Esophagus squamous epithelium (tissue), 5 donors: ENCODE measurements at regions not wholly inside any gene's neighbourhood (a gene's known extent, or its start where the extent isn't known, plus 50 kb on each side); places are given as distances from the start of the nearest gene placed in this dataset.

Experiments used
- DNase-seq: peaks from one replicate; lab custom pipeline; 2025; lab: John Stamatoyannopoulos, UW
- H3K27ac ChIP-seq, 4 donors: fragments of 200-600 bp; sonication (generic); one replicate each; pipeline ENCODE4 v1.5.1; 2016 to 2019; ENCODE audit warnings: mild to moderate bottlenecking in 1 of 4
- H3K27me3 ChIP-seq, 4 donors: fragments of 200-600 bp; sonication (generic); 1 replicate in 3 of 4; 2 replicates in 1 of 4; pipeline versions ENCODE4 v1.5.1 to v1.6.0; 2017 to 2021; ENCODE audit warnings: antibody characterized with exemption in 1 of 4
- H3K36me3 ChIP-seq, 3 donors: fragments of 200-600 bp; sonication (generic); one replicate each; pipeline ENCODE4 v1.5.1; 2016 to 2019
- H3K4me1 ChIP-seq, 3 donors: fragments of 200-600 bp; sonication (generic); one replicate each; pipeline ENCODE4 v1.5.1; 2017 to 2019
- H3K4me3 ChIP-seq, 4 donors: fragments of 200-600 bp; sonication (generic); 1 replicate in 3 of 4; 2 replicates in 1 of 4; pipeline ENCODE4 v1.5.1; 2016 to 2019; ENCODE audit warnings: mild to moderate bottlenecking in 2 of 4, moderate library complexity in 1 of 4
- H3K9me3 ChIP-seq, 3 donors: fragments of 200-600 bp; sonication (generic); one replicate each; pipeline ENCODE4 v1.5.1; 2016 to 2019
- POLR2A ChIP-seq, 4 donors: fragments of 450-650 bp; IDR thresholded peaks; one replicate each; pipeline ENCODE4 v1.6.1; 2017; ENCODE audit warnings: antibody characterized with exemption in 4 of 4, mild to moderate bottlenecking in 4 of 4, moderate library complexity in 3 of 4
- WGBS, 2 donors: methylation state at CpG; one replicate each; pipeline ENCODE4 v1.1.5; 2018; 5-methylcytosine and 5-hydroxymethylcytosine counted together
- intact Hi-C: fragments of 100-400 bp; cut with DNase I; formaldehyde crosslinking; loops from one replicate; pipeline ENCODE4 v1.15.0; 2022
- TF ChIP-seq, protein P1 (sequence below), 6 experiments: fragments of 450-650 bp in 4 of 6; fragments of 200-600 bp in 2 of 6; sonication (generic) in 2 of 6; IDR thresholded peaks; one replicate each; pipeline ENCODE4 v1.5.1; 2016 to 2019; ENCODE audit warnings: antibody characterized with exemption in 6 of 6, mild to moderate bottlenecking in 4 of 6, moderate library complexity in 4 of 6
- donor health status: DM: yes; HTN: yes; CAD: no.

DNA sequence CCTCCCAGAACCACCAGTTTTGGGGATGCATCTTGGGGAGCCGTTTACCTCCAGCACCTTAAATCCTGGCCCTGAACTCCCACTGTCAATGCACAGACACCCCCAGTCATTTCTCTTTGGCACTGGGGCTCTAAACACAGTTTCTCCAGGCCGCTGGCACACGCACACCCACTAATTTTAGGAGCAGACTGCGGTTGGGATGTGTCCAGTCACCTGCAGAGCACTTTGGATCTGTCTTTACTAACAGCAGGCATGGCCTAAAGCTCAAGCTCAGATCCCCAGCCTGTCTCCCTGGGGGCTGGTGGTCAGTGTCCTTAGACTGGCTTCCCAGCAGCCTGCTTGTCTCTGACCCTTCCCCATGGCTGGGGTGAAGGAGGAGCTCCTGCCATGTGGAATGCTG lies 49.9 kb downstream of the SYNE3 start:
- H3K27me3 ChIP-seq = peaks cover 0 to 10% (median 0%) of the 10 kb centered on the region in 4 donors
- no peaks in the 10 kb centered on the region for H3K9me3 ChIP-seq
- intact Hi-C loops = no loop called here
- WGBS, 2 donors = 79 to 80% methylated on average over 4 of the region's 4 CpGs
- no peak for TF ChIP-seq POLR2A (IDR thresholded peaks at IDR 0.05)
- TF ChIP-seq, protein P1, sequence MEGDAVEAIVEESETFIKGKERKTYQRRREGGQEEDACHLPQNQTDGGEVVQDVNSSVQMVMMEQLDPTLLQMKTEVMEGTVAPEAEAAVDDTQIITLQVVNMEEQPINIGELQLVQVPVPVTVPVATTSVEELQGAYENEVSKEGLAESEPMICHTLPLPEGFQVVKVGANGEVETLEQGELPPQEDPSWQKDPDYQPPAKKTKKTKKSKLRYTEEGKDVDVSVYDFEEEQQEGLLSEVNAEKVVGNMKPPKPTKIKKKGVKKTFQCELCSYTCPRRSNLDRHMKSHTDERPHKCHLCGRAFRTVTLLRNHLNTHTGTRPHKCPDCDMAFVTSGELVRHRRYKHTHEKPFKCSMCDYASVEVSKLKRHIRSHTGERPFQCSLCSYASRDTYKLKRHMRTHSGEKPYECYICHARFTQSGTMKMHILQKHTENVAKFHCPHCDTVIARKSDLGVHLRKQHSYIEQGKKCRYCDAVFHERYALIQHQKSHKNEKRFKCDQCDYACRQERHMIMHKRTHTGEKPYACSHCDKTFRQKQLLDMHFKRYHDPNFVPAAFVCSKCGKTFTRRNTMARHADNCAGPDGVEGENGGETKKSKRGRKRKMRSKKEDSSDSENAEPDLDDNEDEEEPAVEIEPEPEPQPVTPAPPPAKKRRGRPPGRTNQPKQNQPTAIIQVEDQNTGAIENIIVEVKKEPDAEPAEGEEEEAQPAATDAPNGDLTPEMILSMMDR (IDR thresholded peaks at IDR 0.05) = no peak
- no peak overlapping the region for H3K4me3 ChIP-seq
- no peak for DNase-seq
- H3K27ac ChIP-seq = no peak overlapping the region
- H3K36me3 ChIP-seq = peaks cover 0 to 70% (median 0%) of the 10 kb centered on the region in 3 donors
- H3K4me1 ChIP-seq = peaks cover 0 to 20% (median 0%) of the 10 kb centered on the region in 3 donors

DNA sequence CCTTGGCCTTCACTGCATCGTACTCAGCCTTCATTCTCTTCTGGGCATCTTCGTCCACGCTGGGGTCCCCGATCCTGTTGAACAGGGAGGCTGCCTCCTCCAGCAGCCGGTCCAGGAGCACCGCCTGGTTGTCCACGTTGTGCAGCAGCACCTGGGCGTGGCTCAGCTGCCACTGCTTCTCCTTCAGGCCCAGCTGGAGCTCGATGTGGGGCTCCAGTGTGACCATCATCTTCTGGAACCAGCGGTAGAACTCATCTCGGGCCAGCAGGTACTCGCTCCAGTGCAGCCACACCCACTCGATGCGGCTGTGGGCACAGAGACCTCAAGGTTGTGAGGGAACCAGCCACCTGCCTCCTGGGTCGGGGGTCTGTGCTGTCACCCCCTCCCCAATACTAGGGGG lies 50.5 kb downstream of the SYNE3 start:
- no peak for TF ChIP-seq POLR2A (IDR thresholded peaks at IDR 0.05)
- TF ChIP-seq, protein P1 (IDR thresholded peaks at IDR 0.05) = no peak
- no peak overlapping the region for H3K27ac ChIP-seq
- WGBS, 2 donors = 91 to 92% methylated on average over 8 of the region's 15 CpGs
- H3K27me3 ChIP-seq = peaks cover 0 to 14% (median 0%) of the 10 kb centered on the region in 4 donors
- intact Hi-C loops = no loop called here
- H3K4me1 ChIP-seq = peaks cover 3 to 20% (median 5%) of the 10 kb centered on the region in 3 donors
- H3K9me3 ChIP-seq = no peaks in the 10 kb centered on the region
- DNase-seq = no peak
- no peak overlapping the region for H3K4me3 ChIP-seq
- peaks cover 0 to 70% (median 0%) of the 10 kb centered on the region in 3 donors for H3K36me3 ChIP-seq

DNA sequence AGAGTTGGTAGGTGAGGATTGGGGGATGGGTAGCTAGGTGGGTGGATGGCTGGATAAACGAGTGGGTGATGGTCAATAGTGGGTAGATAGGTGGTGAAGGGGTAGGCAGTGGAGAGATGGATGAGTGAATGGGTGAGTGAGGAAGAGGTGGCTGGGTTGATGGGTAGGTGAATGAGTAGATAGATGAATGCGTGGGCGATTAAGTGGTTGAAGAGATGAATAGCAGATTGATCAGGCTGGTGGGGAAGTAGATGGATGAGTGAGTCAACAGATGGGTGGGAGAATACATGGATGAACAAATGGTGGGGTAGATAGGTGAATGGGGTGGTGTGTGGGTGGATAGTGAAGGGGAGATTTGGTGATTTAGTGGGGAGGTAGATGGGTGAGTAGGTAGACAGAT lies 51.1 kb downstream of the SYNE3 start:
- H3K27ac ChIP-seq = no peak overlapping the region
- peaks cover 0 to 66% (median 0%) of the 10 kb centered on the region in 3 donors for H3K36me3 ChIP-seq
- intact Hi-C loops = no loop called here
- WGBS, 2 donors = 81 to 90% methylated on average over 3 of the region's 3 CpGs
- DNase-seq = no peak
- TF ChIP-seq, protein P1 (IDR thresholded peaks at IDR 0.05) = no peak
- no peak for TF ChIP-seq POLR2A (IDR thresholded peaks at IDR 0.05)
- peaks cover 9 to 26% (median 10%) of the 10 kb centered on the region in 3 donors for H3K4me1 ChIP-seq
- H3K4me3 ChIP-seq = no peak overlapping the region
- no peaks in the 10 kb centered on the region for H3K9me3 ChIP-seq
- H3K27me3 ChIP-seq = peaks cover 0 to 17% (median 0%) of the 10 kb centered on the region in 4 donors

DNA sequence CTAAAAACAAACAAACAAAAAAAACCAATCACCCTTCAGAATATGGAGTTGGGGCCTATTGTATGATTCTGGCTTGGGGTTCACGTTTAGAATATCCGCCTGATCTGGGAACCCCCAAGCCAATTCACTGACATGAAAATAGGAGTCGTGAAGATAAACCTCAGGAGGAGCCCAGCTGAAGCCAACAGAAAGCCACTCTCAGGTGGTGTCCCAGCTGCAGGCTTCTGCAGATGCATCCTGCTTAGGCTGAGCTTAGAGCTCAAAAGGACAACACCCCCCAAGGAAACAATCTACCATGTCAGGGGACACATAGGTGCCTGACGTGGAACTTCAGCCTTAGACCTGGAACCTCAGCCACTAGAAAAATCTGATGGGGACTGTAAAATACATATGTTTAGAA lies 51.9 kb downstream of the SYNE3 start:
- no peaks in the 10 kb centered on the region for H3K9me3 ChIP-seq
- H3K4me3 ChIP-seq = no peak overlapping the region
- H3K36me3 ChIP-seq = peaks cover 0 to 57% (median 0%) of the 10 kb centered on the region in 3 donors
- intact Hi-C loops = no loop called here
- no peak overlapping the region for H3K27ac ChIP-seq
- TF ChIP-seq POLR2A (IDR thresholded peaks at IDR 0.05) = no peak
- TF ChIP-seq, protein P1 (IDR thresholded peaks at IDR 0.05) = no peak
- 77 to 80% methylated on average over 4 of the region's 4 CpGs for WGBS, 2 donors
- peaks cover 9 to 26% (median 10%) of the 10 kb centered on the region in 3 donors for H3K4me1 ChIP-seq
- no peak for DNase-seq
- peaks cover 0 to 18% (median 0%) of the 10 kb centered on the region in 4 donors for H3K27me3 ChIP-seq

DNA sequence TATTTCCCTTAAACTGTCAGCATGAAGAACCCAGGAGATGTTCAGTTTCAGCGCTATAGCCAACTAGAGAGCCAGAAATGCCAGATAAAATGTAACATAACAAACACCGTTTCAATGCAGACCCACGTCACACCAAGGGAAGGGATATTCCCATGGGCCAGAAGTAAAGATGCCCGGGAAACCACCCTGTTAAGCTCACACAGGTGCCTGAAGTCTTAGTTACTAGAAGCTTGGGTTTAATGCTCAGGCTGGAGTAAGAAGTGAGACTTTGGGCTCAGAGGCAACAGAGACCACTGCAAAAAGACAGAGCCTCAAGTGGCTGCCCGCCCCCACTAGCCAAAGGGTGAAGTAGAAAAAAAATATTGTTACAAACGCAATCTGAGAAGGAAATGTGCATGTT lies 52.3 kb downstream of the SYNE3 start:
- TF ChIP-seq, protein P1 (IDR thresholded peaks at IDR 0.05) = no peak
- TF ChIP-seq POLR2A (IDR thresholded peaks at IDR 0.05) = no peak
- Histone ChIP-seq H3K4me1 (peaks cover 9 to 26% (median 10%) of the 10 kb centered on the region in 3 donors), H3K27ac (no peak overlapping the region), H3K9me3 (no peaks in the 10 kb centered on the region), H3K27me3 (peaks cover 0 to 18% (median 0%) of the 10 kb centered on the region in 4 donors), H3K36me3 (peaks cover 0 to 56% (median 0%) of the 10 kb centered on the region in 3 donors), H3K4me3 (no peak overlapping the region)
- intact Hi-C loops = no loop called here
- WGBS, 2 donors = 68 to 72% methylated on average over 2 to 6 of the region's 6 CpGs
- no peak for DNase-seq
